ENCODE measurements at regions not wholly inside any gene's neighbourhood (a gene's known extent, or its start where the extent isn't known, plus 50 kb on each side); places are given as distances from the start of the nearest gene placed in this dataset.

- no peak for TF ChIP-seq CTCF (IDR thresholded peaks at IDR 0.05 in 4 of 5, conservative IDR thresholded peaks at IDR 0.05 in 1 of 5)
- TF ChIP-seq POLR2A (IDR thresholded peaks at IDR 0.05), result no peak
These were observed 330.5 kb upstream of the AADAT start for GRCh38 chr4:170420255-170420693.

Measured in gastrocnemius medialis (tissue), 4 donors.